GM18519 (cell line): ENCODE measurements at regions not wholly inside any gene's neighbourhood (a gene's known extent, or its start where the extent isn't known, plus 50 kb on each side); places are given as distances from the start of the nearest gene placed in this dataset.

ENCODE experiments used
- ATAC-seq: cut with Tn5 transposase; IDR thresholded peaks from one replicate; pipeline ENCODE4 v1.9.1; 2021; ENCODE audit warnings: mild to moderate bottlenecking, moderate library complexity; ENCODE audit not compliant: unreplicated experiment, low FRiP score

DNA sequence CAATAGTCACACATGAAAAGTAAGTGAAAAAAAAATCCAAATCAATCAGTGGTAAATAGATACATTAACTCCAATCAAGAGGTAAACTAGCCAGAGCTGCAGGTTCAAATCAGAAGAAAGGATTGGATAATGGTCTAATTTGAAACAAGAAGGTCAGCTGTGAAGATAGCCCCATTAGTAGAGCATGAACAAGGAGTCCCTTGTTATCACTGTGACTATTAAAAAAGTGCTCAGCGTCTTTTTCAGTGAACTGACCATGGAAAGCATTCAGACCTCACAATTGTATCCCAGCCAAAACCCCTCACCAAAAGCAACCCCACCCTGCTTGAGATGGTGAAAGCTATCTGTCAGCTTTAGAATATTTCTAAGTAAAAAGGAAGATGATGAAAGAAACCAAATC, 125.0 kb upstream of the EGLN3 start:
- no peak for ATAC-seq

DNA sequence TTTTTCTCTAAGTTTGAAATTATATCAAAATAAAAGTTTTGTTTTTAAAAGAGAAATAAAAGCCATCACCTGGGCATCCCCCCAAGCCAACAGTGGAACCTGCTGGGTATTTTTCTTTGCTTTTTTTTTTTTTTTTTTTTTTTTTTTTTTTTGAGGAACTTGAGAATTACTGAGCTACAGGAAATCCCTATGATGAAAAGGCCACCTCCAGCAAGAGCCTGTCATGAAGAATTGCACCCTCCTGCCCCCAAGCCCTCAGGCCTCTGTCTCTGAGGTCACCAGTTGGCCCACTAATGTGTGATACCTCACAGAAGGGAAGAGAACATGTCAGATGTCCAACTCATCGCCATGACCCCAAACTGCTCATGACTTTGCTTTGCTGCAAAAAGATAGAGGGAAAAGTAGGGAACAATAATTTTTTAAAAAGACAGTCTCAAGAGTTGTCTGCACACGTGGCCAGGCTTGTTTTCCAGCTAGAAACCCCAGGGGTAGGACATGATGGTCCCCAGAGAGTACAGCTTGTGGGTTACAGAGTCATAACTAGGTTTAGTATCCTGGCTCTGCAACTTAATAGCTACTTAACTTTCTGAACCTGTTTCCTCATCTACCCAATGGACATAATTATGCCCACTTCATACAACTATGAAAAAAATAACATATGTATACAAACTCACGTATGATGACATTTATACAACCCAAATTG, 124.3 kb upstream of the EGLN3 start:
- ATAC-seq: no peak

DNA sequence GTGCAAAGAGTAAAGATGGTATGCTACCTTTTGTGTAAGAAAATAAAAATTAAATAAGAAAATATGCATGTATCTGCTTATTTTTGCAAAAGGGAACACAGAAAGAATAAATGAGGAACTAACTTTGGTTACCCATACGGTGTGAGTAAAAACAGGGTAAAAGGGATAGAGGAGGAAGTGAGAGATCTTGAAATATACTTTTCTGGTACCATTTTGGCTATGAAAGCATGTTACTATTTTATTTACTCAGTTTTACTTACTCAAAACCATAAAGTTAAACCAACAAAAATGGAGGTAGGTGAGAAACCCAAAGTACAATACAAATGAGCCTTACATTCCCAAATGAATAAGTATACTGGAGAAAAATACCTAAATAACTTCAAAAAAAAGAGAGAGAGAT, 122.0 kb upstream of the EGLN3 start:
- no peak for ATAC-seq

GRCh38 chr14:34072401-34072800, 121.5 kb upstream of the EGLN3 start:
- no peak for ATAC-seq

DNA sequence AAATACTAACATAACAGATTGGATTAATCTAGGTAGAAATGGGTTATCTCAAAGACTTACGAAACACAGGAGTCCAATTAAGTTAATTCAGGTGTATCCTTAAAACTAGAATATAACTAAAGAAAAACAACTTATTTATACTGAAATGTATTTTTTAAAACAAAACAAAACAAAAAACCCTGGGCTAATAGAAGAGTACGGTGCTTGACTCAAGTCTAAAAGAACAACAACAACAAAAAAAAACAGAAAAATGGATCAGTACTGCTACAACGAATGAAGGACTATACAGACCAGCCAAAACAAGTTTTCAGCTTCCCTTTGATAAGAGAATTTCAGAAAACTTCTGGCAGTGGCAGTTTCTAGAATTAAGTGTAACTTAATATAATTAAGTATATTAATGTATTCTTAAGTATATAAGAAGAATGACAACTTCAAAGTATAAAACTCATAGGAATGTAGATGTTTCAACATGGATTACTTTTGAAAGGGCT, 120.1 kb upstream of the EGLN3 start:
- ATAC-seq: no peak

DNA sequence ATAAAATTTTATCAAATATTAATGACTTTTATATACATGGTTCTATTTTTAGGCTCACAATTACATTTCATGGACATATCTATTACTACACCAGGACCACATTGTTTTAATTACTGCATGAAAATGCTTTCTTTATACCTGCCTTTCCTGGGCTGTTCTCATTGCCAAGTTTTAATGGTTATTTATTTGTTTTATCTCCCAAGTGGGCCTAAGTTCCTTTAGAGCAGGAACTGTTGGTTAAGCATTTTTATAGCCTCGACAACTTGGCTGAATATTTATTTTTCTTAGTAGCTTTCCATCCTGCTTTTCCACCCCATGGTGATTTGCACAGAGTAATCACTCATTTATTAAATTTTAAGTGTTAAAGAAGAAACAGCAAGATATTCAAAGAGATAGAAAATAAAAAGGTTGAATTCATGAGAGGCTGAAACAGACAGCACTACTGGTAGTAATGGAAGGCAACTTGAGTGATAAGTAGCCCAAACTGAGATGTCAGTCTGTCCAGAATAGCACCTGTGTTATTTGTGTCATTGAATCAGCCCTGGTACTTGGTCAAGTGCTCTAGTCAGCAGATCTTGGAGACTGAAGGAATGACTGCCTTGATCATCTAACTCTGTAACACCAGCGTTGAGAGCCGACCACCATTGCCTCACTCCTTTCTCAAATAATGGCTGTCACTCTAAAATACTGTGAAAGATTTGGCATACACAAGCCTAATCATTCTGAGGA, 119.1 kb upstream of the EGLN3 start:
- no peak for ATAC-seq

GRCh38 chr14:34067587-34067986, 116.7 kb upstream of the EGLN3 start:
- ATAC-seq: no peak

DNA sequence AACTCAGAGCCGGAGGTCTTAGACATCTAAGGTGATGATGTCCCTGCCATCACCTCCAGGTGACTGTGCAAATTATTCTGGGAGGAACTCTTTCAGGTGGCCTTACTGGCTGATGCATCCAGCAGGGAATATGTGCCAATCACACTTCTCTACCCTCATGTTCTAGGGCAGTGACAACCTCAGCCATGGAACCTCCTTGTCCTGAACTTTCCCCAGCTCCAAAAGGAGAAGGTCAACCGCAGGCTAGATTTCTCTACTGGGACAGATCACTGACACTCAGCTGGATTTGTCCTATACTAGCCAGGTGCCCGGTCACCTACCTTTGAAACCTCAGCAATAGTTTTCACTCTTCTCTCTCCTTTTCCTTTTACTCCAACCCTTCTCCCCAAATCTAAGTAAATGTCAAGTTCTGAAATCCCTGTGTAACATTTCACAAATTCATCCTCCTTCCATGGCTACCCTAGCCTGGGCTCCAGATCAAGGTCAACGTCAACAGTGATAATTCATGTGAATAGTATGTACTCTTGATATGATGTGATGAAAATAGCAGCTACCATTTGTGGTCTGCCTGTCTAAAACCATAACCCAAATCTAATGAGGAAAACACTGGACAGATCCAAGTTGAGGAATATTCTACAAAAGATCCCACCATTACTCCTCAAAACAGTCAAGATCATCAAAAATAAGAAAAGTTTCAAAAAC, 115.0 kb upstream of the EGLN3 start:
- ATAC-seq: no peak

DNA sequence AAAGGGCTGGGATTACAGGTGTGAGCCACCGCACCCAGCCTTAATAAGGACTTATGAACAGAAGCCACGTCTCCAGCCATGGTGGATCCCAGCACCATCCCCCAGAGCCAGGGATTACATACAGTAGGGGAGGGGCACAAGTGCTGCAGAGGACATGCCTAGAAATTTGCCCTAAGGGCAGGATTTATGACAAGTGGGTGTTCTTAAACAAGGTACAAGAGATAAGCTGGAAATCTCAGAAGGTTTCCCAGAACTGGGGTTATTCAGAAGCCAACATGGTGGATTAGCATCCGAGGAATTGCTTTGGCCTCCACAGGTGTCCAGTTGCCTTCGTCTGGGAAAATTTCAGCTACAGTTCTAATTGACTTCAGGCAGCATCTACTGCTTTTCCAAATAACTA, 114.4 kb upstream of the EGLN3 start:
- ATAC-seq: no peak

- no peak for ATAC-seq
Measured at GRCh38 chr14:34064349-34064748, 113.5 kb upstream of the EGLN3 start.

DNA sequence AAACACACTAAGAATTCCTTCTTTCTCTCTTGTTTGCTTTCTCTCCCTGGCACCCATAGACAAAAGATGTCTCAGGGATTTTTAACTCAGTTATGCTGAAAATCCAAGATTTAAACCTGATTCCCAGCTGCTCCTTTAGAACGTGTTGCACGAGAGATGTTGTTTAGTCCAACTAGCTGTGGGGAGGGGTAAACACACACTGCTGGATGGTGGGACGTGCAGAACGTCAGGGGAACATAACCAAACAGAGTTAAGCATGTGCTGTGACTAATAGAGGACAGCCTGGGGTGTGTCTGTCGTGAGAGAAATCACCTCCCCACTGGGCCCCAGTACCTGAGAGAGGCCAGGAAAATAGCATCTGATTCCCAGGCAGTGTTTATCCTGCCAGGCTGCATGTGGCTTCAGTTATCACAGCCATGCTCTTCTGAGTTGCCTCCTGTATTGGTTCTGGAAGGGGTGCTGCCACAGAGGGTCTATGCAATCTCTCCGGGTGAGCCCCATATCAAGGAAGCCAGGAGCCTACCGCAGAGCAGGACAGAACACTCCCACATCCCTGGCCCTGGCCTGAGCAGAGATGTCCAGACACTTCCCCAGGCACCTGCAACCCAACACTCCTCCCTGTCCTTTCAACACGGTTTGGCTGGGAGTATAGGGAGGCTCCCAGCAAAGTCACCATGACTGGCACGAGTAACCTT, 112.7 kb upstream of the EGLN3 start:
- no peak for ATAC-seq

- no peak for ATAC-seq
Measured at GRCh38 chr14:34063042-34063441, 112.2 kb upstream of the EGLN3 start.

- no peak for ATAC-seq
Measured at GRCh38 chr14:34062353-34062973, 111.6 kb upstream of the EGLN3 start.

GRCh38 chr14:34060651-34060999, 109.8 kb upstream of the EGLN3 start:
- ATAC-seq: peak; percentile 11

- ATAC-seq: peak; percentile 88
Measured at GRCh38 chr14:34059925-34060650, 109.2 kb upstream of the EGLN3 start.

GRCh38 chr14:34059037-34059924, 108.4 kb upstream of the EGLN3 start:
- ATAC-seq: no peak

GRCh38 chr14:34058510-34058909, 107.6 kb upstream of the EGLN3 start:
- no peak for ATAC-seq

DNA sequence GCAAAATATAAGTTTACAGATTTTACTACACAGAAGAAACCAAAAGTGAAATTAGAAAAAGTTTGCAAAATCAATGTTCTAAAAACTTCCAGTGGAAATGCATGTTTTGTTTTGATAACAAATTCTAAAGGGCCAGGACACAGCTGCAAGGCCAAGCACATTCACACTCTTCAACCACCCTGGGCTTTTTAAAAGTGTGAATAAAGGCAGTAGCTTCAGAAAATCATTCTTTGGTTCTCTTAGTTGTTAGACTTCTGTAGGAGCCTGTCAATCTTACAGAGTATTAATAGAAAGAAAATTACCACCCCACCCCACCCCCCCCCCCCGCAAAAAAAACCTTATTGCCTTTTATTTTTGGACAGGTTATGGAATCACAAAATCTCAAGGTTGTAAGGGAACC, 105.2 kb upstream of the EGLN3 start:
- no peak for ATAC-seq
